WERI-Rb-1 (cell line): ENCODE measurements at regions not wholly inside any gene's neighbourhood (a gene's known extent, or its start where the extent isn't known, plus 50 kb on each side); places are given as distances from the start of the nearest gene placed in this dataset.

Source experiments
- DNase-seq: peaks from one replicate; pipeline ENCODE4 v3.0.0-alpha.2; 2020
- H3K27ac ChIP-seq: fragments of 250-450 bp; sonication (Bioruptor Pico); 2 replicates; pipeline ENCODE4 v1.5.1; 2020; ENCODE audit warnings: mild to moderate bottlenecking, moderate library complexity
- H3K27me3 ChIP-seq: fragments of 250-450 bp; sonication (Bioruptor Pico); 2 replicates; pipeline ENCODE4 v1.5.1; 2021; ENCODE audit warnings: mild to moderate bottlenecking, low read depth, moderate library complexity; ENCODE audit not compliant: insufficient read depth, severe bottlenecking
- H3K36me3 ChIP-seq: fragments of 250-450 bp; sonication (Bioruptor Pico); 2 replicates; pipeline ENCODE4 v1.5.1; 2020; ENCODE audit warnings: mild to moderate bottlenecking, moderate library complexity
- H3K4me3 ChIP-seq: 2 replicates; pipeline ENCODE4 v1.5.1; 2011; ENCODE audit warnings: low read depth, mild to moderate bottlenecking, control low read depth, low read length
- H3K9me3 ChIP-seq: fragments of 250-450 bp; sonication (Bioruptor Pico); 2 replicates; pipeline ENCODE4 v1.5.1; 2021; ENCODE audit warnings: mild to moderate bottlenecking, moderate library complexity; ENCODE audit not compliant: severe bottlenecking
- TF ChIP-seq, protein P1 (sequence below): IDR thresholded peaks from 2 replicates; pipeline ENCODE4 v1.5.1; 2011; ENCODE audit warnings: low read depth, mild to moderate bottlenecking, control low read depth, inconsistent platforms, low read length

- Histone ChIP-seq H3K27me3 (peaks cover 11% of the 10 kb centered on the region), H3K27ac (no peak overlapping the region), H3K9me3 (peaks cover 5% of the 10 kb centered on the region), H3K4me3 (no peak overlapping the region), H3K36me3 (no peaks in the 10 kb centered on the region)
- DNase-seq, result no peak
- TF ChIP-seq, protein P1, sequence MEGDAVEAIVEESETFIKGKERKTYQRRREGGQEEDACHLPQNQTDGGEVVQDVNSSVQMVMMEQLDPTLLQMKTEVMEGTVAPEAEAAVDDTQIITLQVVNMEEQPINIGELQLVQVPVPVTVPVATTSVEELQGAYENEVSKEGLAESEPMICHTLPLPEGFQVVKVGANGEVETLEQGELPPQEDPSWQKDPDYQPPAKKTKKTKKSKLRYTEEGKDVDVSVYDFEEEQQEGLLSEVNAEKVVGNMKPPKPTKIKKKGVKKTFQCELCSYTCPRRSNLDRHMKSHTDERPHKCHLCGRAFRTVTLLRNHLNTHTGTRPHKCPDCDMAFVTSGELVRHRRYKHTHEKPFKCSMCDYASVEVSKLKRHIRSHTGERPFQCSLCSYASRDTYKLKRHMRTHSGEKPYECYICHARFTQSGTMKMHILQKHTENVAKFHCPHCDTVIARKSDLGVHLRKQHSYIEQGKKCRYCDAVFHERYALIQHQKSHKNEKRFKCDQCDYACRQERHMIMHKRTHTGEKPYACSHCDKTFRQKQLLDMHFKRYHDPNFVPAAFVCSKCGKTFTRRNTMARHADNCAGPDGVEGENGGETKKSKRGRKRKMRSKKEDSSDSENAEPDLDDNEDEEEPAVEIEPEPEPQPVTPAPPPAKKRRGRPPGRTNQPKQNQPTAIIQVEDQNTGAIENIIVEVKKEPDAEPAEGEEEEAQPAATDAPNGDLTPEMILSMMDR, result no peak
These were observed 97.0 kb upstream of the SLC6A14 start for GRCh38 chrX:116339407-116339806.

GRCh38 chrX:116342903-116343302 lies 93.5 kb upstream of the SLC6A14 start:
- TF ChIP-seq, protein P1, result no peak
- DNase-seq, result no peak
- no peak overlapping the region for H3K4me3 ChIP-seq
- no peaks in the 10 kb centered on the region for H3K36me3 ChIP-seq
- H3K27me3 ChIP-seq, result peaks cover 25% of the 10 kb centered on the region
- no peak overlapping the region for H3K27ac ChIP-seq
- H3K9me3 ChIP-seq, result peaks cover 5% of the 10 kb centered on the region

DNA sequence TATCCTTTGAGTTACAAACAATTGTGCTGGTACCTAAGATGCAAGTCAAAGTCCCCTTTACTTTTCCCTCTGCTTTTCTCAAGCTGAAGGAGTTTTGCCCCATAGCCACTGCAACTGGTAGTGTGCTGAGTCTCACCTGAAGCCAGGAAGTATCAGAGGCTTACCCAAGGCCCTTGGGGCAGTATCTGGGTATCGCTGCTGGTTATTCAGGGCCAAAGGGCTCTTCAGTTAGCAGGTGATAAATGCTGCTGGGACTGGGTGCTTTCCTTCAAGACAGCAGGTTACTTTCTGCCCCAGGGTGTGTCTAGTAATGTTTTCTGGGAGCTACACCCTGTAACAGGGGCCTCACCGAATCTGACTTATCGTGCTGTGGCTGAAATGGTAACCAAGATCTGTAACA lies 90.4 kb upstream of the SLC6A14 start:
- Histone ChIP-seq H3K4me3 (no peak overlapping the region), H3K36me3 (no peaks in the 10 kb centered on the region), H3K27ac (no peak overlapping the region), H3K27me3 (peaks cover 30% of the 10 kb centered on the region), H3K9me3 (no peaks in the 10 kb centered on the region)
- TF ChIP-seq, protein P1, result no peak
- DNase-seq, result no peak

DNA sequence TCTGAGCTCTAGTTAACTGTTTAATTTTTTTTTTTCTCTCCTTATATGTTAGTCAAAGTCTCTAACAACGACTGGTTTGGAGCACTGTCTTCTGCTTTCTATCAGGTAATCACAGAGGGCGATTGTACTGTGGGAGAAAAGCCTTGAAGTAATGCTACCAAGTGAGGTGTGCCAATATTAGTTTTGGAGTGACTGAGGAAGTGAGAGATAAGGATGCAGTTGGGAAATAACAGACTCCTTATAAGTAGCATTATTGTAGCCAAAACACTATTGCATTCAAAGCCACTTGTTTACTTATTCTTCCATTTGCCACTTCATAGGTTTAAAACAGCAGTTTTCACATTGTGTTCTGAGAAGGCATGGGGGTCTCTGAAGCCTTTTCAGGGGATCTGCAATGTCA lies 79.1 kb upstream of the SLC6A14 start:
- TF ChIP-seq, protein P1, result no peak
- no peaks in the 10 kb centered on the region for H3K36me3 ChIP-seq
- no peak for DNase-seq
- peaks cover 15% of the 10 kb centered on the region for H3K27me3 ChIP-seq
- no peaks in the 10 kb centered on the region for H3K9me3 ChIP-seq
- no peak overlapping the region for H3K27ac ChIP-seq
- H3K4me3 ChIP-seq, result no peak overlapping the region

DNA sequence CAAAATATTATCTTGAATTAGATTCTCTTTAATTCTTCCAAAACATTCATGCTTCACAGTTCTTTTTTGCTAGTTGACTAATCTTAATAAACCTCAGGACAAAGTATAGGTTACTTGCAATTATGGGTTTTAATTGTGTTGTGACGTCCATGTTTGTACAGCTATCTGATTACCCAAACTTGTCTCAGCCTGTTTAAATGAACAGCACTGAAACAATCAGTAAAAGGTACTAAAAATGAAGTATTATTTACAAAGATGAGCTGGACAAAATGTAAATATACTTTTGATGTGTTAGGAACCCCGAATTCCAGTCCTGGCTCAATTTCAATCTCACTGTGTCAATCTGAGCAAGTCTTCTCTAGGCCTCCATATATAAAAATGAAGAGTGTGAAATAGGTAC lies 57.4 kb upstream of the SLC6A14 start:
- Histone ChIP-seq H3K27me3 (peaks cover 14% of the 10 kb centered on the region), H3K9me3 (no peaks in the 10 kb centered on the region), H3K4me3 (no peak overlapping the region), H3K27ac (no peak overlapping the region), H3K36me3 (no peaks in the 10 kb centered on the region)
- TF ChIP-seq, protein P1, result no peak
- DNase-seq, result no peak

GRCh38 chrX:116379854-116380253 lies 56.6 kb upstream of the SLC6A14 start:
- no peak overlapping the region for H3K4me3 ChIP-seq
- TF ChIP-seq, protein P1, result no peak
- peaks cover 14% of the 10 kb centered on the region for H3K27me3 ChIP-seq
- H3K9me3 ChIP-seq, result no peaks in the 10 kb centered on the region
- H3K27ac ChIP-seq, result no peak overlapping the region
- no peak for DNase-seq
- no peaks in the 10 kb centered on the region for H3K36me3 ChIP-seq
